Endodermal cell (in vitro differentiated cells): ENCODE measurements at regions not wholly inside any gene's neighbourhood (a gene's known extent, or its start where the extent isn't known, plus 50 kb on each side); places are given as distances from the start of the nearest gene placed in this dataset.

Source experiments
- DNase-seq: peaks from one replicate; pipeline ENCODE4 v3.0.0-alpha.2; 2017
- H3K27ac ChIP-seq: 2 replicates; pipeline ENCODE4 v1.5.1; 2013; ENCODE audit warnings: mild to moderate bottlenecking, low read depth, low read length, moderate library complexity
- H3K27me3 ChIP-seq: 2 replicates; pipeline ENCODE4 v1.6.1; 2013; ENCODE audit warnings: mild to moderate bottlenecking, low read length, moderate library complexity; ENCODE audit not compliant: insufficient read depth, control insufficient read depth, poor library complexity, severe bottlenecking
- H3K36me3 ChIP-seq: 2 replicates; pipeline ENCODE4 v1.7.0; 2013; ENCODE audit warnings: mild to moderate bottlenecking, low read length, moderate library complexity; ENCODE audit not compliant: control insufficient read depth, insufficient read depth
- H3K4me1 ChIP-seq: one replicate; pipeline ENCODE4 v1.7.0; 2013; ENCODE audit warnings: low read length; ENCODE audit not compliant: control insufficient read depth, insufficient read depth
- H3K4me3 ChIP-seq: 2 replicates; pipeline ENCODE4 v1.5.1; 2013; ENCODE audit warnings: mild to moderate bottlenecking, low read length, moderate library complexity
- H3K9ac ChIP-seq: 2 replicates; pipeline ENCODE4 v1.6.1; 2013; ENCODE audit warnings: mild to moderate bottlenecking, low read length, moderate library complexity; ENCODE audit not compliant: poor library complexity, severe bottlenecking; ENCODE audit errors: extremely low read depth
- H3K9me3 ChIP-seq: 2 replicates; pipeline ENCODE4 v1.6.1; 2013; ENCODE audit warnings: mild to moderate bottlenecking, low read length, moderate library complexity; ENCODE audit not compliant: control insufficient read depth
- H3K27ac Mint-ChIP-seq: 2 replicates; pipeline ENCODE4 v1.8.0; 2020; ENCODE audit warnings: mixed read lengths
- H3K27me3 Mint-ChIP-seq: 2 replicates; pipeline ENCODE4 v1.8.0; 2021; ENCODE audit warnings: mild to moderate bottlenecking, mixed read lengths; ENCODE audit not compliant: insufficient read depth
- H3K36me3 Mint-ChIP-seq: 2 replicates; pipeline ENCODE4 v1.8.0; 2020; ENCODE audit warnings: low read depth, mixed read lengths
- H3K4me1 Mint-ChIP-seq: 2 replicates; pipeline ENCODE4 v1.8.0; 2020; ENCODE audit warnings: mixed read lengths
- H3K4me3 Mint-ChIP-seq: 2 replicates; pipeline ENCODE4 v1.8.0; 2020; ENCODE audit warnings: mild to moderate bottlenecking, moderate library complexity, mixed read lengths
- H3K9me3 Mint-ChIP-seq: 2 replicates; pipeline ENCODE4 v1.8.0; 2020; ENCODE audit warnings: mild to moderate bottlenecking, mixed read lengths
- CTCF ChIP-seq: fragments of 200-600 bp; sonication (generic); conservative IDR thresholded peaks from 2 replicates; pipeline ENCODE4 v1.5.0; 2021; ENCODE audit warnings: antibody characterized with exemption, mild to moderate bottlenecking
- WGBS, 2 experiments: methylation state at CpG; one replicate each; pipeline versions ENCODE4 v1.1.5 to v1.1.7; 2013; ENCODE audit warnings: missing lambda C conversion rate in 2 of 2, mixed read lengths in 1 of 2; ENCODE audit not compliant: insufficient coverage in 1 of 2, insufficient read length in 1 of 2; 5-methylcytosine and 5-hydroxymethylcytosine counted together

GRCh38 chr10:59011972-59012632 lies 164.3 kb upstream of the PHYHIPL start:
- Mint-ChIP-seq H3K9me3 (no peaks in the 10 kb centered on the region), H3K36me3 (no peaks in the 10 kb centered on the region), H3K27ac (no peak overlapping the region), H3K4me1 (peaks cover 3% of the 10 kb centered on the region), H3K4me3 (no peak overlapping the region), H3K27me3 (no peaks in the 10 kb centered on the region)
- H3K27me3 ChIP-seq, result no peaks in the 10 kb centered on the region
- WGBS, 2 experiments, result 89 to 93% methylated on average over 4 to 7 of the region's 7 CpGs
- no peak overlapping the region for H3K27ac ChIP-seq
- no peak for DNase-seq
- no peaks in the 10 kb centered on the region for H3K36me3 ChIP-seq
- no peak for TF ChIP-seq CTCF
- H3K9me3 ChIP-seq, result no peaks in the 10 kb centered on the region
- H3K4me1 ChIP-seq, result no peaks in the 10 kb centered on the region
- H3K9ac ChIP-seq, result no peak overlapping the region
- no peak overlapping the region for H3K4me3 ChIP-seq

- no peak overlapping the region for H3K4me3 Mint-ChIP-seq
- Histone ChIP-seq H3K36me3 (no peaks in the 10 kb centered on the region), H3K4me1 (no peaks in the 10 kb centered on the region), H3K4me3 (no peak overlapping the region), H3K9me3 (no peaks in the 10 kb centered on the region), H3K9ac (no peak overlapping the region), H3K27me3 (no peaks in the 10 kb centered on the region), H3K27ac (no peak overlapping the region)
- DNase-seq, result no peak
- 40 to 72% methylated on average over 1 to 3 of the region's 3 CpGs for WGBS, 2 experiments
- H3K27ac Mint-ChIP-seq, result no peak overlapping the region
- H3K9me3 Mint-ChIP-seq, result no peaks in the 10 kb centered on the region
- no peaks in the 10 kb centered on the region for H3K27me3 Mint-ChIP-seq
- peaks cover 3% of the 10 kb centered on the region for H3K4me1 Mint-ChIP-seq
- no peak for TF ChIP-seq CTCF
- H3K36me3 Mint-ChIP-seq, result no peaks in the 10 kb centered on the region
Observed at GRCh38 chr10:59012839-59013238, 163.6 kb upstream of the PHYHIPL start.

- Mint-ChIP-seq H3K27ac (no peak overlapping the region), H3K4me1 (peaks cover 6% of the 10 kb centered on the region), H3K9me3 (no peaks in the 10 kb centered on the region), H3K4me3 (no peak overlapping the region), H3K36me3 (no peaks in the 10 kb centered on the region), H3K27me3 (no peaks in the 10 kb centered on the region)
- Histone ChIP-seq H3K27me3 (no peaks in the 10 kb centered on the region), H3K9me3 (no peaks in the 10 kb centered on the region), H3K9ac (no peak overlapping the region), H3K36me3 (no peaks in the 10 kb centered on the region), H3K4me3 (no peak overlapping the region), H3K4me1 (no peaks in the 10 kb centered on the region), H3K27ac (no peak overlapping the region)
- WGBS, 2 experiments, result 83% methylated on average over 4 of the region's 4 CpGs; no CpG with 5 or more reads in 1 of the 2 experiments
- DNase-seq, result no peak
- TF ChIP-seq CTCF, result no peak
Observed at GRCh38 chr10:59016043-59016442, 160.4 kb upstream of the PHYHIPL start.
